NCI-H1105 treated with DMSO at 0.1 percent for 48 hours (cell line): ENCODE measurements at regions not wholly inside any gene's neighbourhood (a gene's known extent, or its start where the extent isn't known, plus 50 kb on each side); places are given as distances from the start of the nearest gene placed in this dataset.
"Not testable (repeated sequence)": the region's sequence is repeated elsewhere in the genome, so short reads cannot be mapped to it uniquely, and the experiment has no call there.

ENCODE experiments used
- DNase-seq: peaks from one replicate; lab custom pipeline; 2025; lab: John Stamatoyannopoulos, UW

- DNase-seq = no peak
Observed at GRCh38 chr5:68067976-68068603, 147.5 kb upstream of the PIK3R1 start.

GRCh38 chr5:68067291-68067690, 148.3 kb upstream of the PIK3R1 start:
- DNase-seq = no peak

GRCh38 chr5:68066277-68066955, 149.1 kb upstream of the PIK3R1 start:
- no peak for DNase-seq

GRCh38 chr5:68065321-68065720, 150.2 kb upstream of the PIK3R1 start:
- DNase-seq = not testable (repeated sequence)

GRCh38 chr5:68060382-68060781, 155.2 kb upstream of the PIK3R1 start:
- DNase-seq = no peak

- DNase-seq = no peak
Observed at GRCh38 chr5:68057191-68057590, 158.4 kb upstream of the PIK3R1 start.

GRCh38 chr5:68055686-68056085, 159.9 kb upstream of the PIK3R1 start:
- no peak for DNase-seq

- DNase-seq = peak; percentile 18
Observed at GRCh38 chr5:68054638-68055037, 160.9 kb upstream of the PIK3R1 start.

- DNase-seq = no peak
Observed at GRCh38 chr5:68053202-68053601, 162.4 kb upstream of the PIK3R1 start.

- peak; percentile 2 for DNase-seq
Observed at GRCh38 chr5:68049053-68049713, 166.4 kb upstream of the PIK3R1 start.

GRCh38 chr5:68048516-68048915, 167.0 kb upstream of the PIK3R1 start:
- DNase-seq = no peak

GRCh38 chr5:68048054-68048453, 167.5 kb upstream of the PIK3R1 start:
- not testable (repeated sequence) for DNase-seq

GRCh38 chr5:68047035-68047434, 168.5 kb upstream of the PIK3R1 start:
- DNase-seq = no peak

- DNase-seq = no peak
Observed at GRCh38 chr5:68046445-68046844, 169.1 kb upstream of the PIK3R1 start.

- no peak for DNase-seq
Observed at GRCh38 chr5:68041293-68041692, 174.3 kb upstream of the PIK3R1 start.

GRCh38 chr5:68037546-68037945, 178.0 kb upstream of the PIK3R1 start:
- no peak for DNase-seq

- no peak for DNase-seq
Observed at GRCh38 chr5:68033961-68034571, 181.5 kb upstream of the PIK3R1 start.

GRCh38 chr5:68033029-68033428, 182.5 kb upstream of the PIK3R1 start:
- peak; percentile 7 for DNase-seq

GRCh38 chr5:68032216-68032762, 183.3 kb upstream of the PIK3R1 start:
- DNase-seq = no peak

- no peak for DNase-seq
Observed at GRCh38 chr5:68028131-68028727, 187.3 kb upstream of the PIK3R1 start.

- no peak for DNase-seq
Observed at GRCh38 chr5:68027519-68027918, 188.0 kb upstream of the PIK3R1 start.
